ENCODE measurements at regions not wholly inside any gene's neighbourhood (a gene's known extent, or its start where the extent isn't known, plus 50 kb on each side); places are given as distances from the start of the nearest gene placed in this dataset.
A peak's percentile ranks its signal among the peaks of the same experiment; 100 is the strongest.
"Not testable (repeated sequence)": the region's sequence is repeated elsewhere in the genome, so short reads cannot be mapped to it uniquely, and the experiment has no call there.

- ATAC-seq (ENCODE audit: low FRiP score in 2 of 2) (no peak), DNase-seq (no peak)
- Histone ChIP-seq H3K4me1 (no peaks in the 10 kb centered on the region), H3K9me3 (no peaks in the 10 kb centered on the region), H3K27ac (no peak overlapping the region), H3K36me3 (no peaks in the 10 kb centered on the region), H3K4me3 (no peak overlapping the region), H3K27me3 (no peaks in the 10 kb centered on the region)
- no peak for TF ChIP-seq POLR2AphosphoS5 (IDR thresholded peaks at IDR 0.05)
- WGBS, 2 donors: 77 to 78% methylated on average over 7 of the region's 7 CpGs
These were observed 119.0 kb downstream of the FZD1 start for GRCh38 chr7:91383053-91383904.

DNA sequence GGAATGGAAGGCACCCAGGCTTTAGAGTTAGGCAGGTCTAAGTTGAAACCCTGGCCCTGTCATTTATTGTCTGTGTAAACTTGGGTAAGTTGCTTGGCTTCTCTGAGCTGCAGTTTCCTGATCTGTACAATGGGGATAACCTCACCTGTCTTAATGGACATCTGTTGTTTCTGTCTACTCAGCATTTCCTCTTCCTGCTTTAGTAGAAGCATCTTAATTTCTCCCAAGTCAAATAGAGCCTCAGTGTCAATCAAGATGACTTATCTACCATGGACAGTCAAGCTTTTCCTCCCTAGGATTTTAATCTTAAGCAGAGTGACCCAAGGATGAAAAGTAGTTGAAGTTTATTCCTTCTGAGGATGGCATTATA, 119.7 kb downstream of the FZD1 start:
- no peak overlapping the region for H3K27ac ChIP-seq
- DNase-seq (no peak), ATAC-seq (ENCODE audit: low FRiP score in 2 of 2) (no peak)
- no peak for TF ChIP-seq POLR2AphosphoS5 (IDR thresholded peaks at IDR 0.05)
- no peak for TF ChIP-seq EP300 (IDR thresholded peaks at IDR 0.05)
- no peaks in the 10 kb centered on the region for H3K4me1 ChIP-seq
- no peaks in the 10 kb centered on the region for H3K36me3 ChIP-seq
- H3K27me3 ChIP-seq: no peaks in the 10 kb centered on the region
- no peaks in the 10 kb centered on the region for H3K9me3 ChIP-seq
- no peak overlapping the region for H3K4me3 ChIP-seq

DNA sequence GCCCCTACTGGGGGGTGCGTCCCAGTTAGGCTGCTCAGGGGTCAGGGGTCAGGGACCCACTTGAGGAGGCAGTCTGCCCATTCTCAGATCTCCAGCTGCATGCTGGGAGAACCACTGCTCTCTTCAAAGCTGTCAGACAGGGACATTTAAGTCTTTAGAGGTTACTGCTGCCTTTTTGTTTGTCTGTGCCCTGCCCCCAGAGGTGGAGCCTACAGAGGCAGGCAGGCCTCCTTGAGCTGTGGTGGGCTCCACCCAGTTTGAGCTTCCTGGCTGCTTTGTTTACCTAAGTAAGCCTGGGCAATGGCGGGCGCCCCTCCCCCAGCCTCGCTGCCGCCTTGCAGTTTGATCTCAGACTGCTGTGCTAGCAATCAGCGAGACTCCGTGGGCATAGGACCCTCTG, 130.5 kb downstream of the FZD1 start:
- H3K36me3 ChIP-seq; H3K27ac ChIP-seq; H3K9me3 ChIP-seq; H3K27me3 ChIP-seq; DNase-seq; H3K4me3 ChIP-seq; H3K4me1 ChIP-seq; ATAC-seq (ENCODE audit: low FRiP score in 2 of 2): not testable (repeated sequence)
- 66 to 86% methylated on average over 4 of the region's 7 CpGs for WGBS, 2 donors

DNA sequence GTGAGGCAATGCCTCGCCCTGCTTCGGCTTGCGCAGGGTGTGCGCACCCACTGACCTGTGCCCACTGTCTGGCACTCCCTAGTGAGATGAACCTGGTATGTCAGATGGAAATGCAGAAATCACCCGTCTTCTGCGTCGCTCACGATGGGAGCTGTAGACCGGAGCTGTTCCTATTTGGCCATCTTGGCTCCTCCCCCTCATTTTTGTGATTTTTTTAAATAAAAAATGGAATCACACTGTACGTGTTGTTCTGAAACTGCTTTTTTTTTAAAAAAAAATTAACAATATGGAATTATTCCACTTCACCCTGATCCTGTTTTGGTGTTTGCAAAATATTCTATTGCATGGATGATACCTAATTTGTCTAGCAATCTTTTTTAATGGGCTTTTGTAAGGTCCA, 131.1 kb downstream of the FZD1 start:
- 94 to 97% methylated on average over 10 of the region's 10 CpGs for WGBS, 2 donors
- DNase-seq: peak in 1 of 2 donors; percentile 45

GRCh38 chr7:91397096-91397495, 132.9 kb downstream of the FZD1 start:
- no peaks in the 10 kb centered on the region for H3K36me3 ChIP-seq
- H3K4me3 ChIP-seq: no peak overlapping the region
- no peaks in the 10 kb centered on the region for H3K4me1 ChIP-seq
- H3K9me3 ChIP-seq: no peaks in the 10 kb centered on the region
- TF ChIP-seq POLR2A (IDR thresholded peaks at IDR 0.05): no peak
- no peak for TF ChIP-seq CTCF (IDR thresholded peaks at IDR 0.05)
- TF ChIP-seq EP300 (IDR thresholded peaks at IDR 0.05): no peak
- no peak for TF ChIP-seq POLR2AphosphoS5 (IDR thresholded peaks at IDR 0.05)
- H3K27me3 ChIP-seq: no peaks in the 10 kb centered on the region
- DNase-seq (no peak), ATAC-seq (ENCODE audit: low FRiP score in 2 of 2) (no peak)
- 85 to 89% methylated on average over 2 of the region's 2 CpGs for WGBS, 2 donors
- H3K27ac ChIP-seq: no peak overlapping the region

More for the DNA sequence above, 131.1 kb downstream of the FZD1 start:
- H3K9me3 ChIP-seq; H3K36me3 ChIP-seq; ATAC-seq (ENCODE audit: low FRiP score in 2 of 2); H3K27me3 ChIP-seq; H3K27ac ChIP-seq; H3K4me1 ChIP-seq; H3K4me3 ChIP-seq: not testable (repeated sequence)

DNA sequence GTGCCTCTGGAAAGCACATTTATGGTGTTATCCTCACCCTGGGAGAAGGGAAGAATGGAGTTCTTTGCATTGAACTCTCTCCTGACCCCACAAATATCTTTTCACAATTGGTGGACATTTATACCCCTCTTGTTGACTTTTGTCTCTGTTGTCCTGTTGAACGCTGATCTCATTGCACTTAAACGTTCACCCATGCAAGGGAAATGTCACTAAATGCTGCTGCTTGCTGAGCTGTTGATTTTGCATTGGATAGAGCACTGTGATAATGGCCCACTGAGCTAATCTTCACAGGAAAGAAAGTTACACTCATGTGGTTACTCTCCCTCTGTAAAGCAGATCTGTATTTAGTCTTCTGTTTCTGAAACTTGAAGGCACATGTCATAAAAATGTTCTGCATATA, 133.4 kb downstream of the FZD1 start:
- 57 to 66% methylated on average over 2 of the region's 2 CpGs for WGBS, 2 donors
- H3K4me3 ChIP-seq: no peak overlapping the region
- H3K27ac ChIP-seq: no peak overlapping the region
- no peaks in the 10 kb centered on the region for H3K9me3 ChIP-seq
- TF ChIP-seq POLR2A (IDR thresholded peaks at IDR 0.05) (no peak), CTCF (IDR thresholded peaks at IDR 0.05) (no peak), POLR2AphosphoS5 (IDR thresholded peaks at IDR 0.05) (no peak), EP300 (IDR thresholded peaks at IDR 0.05) (no peak)
- DNase-seq: no peak
- H3K36me3 ChIP-seq: no peaks in the 10 kb centered on the region
- H3K27me3 ChIP-seq: no peaks in the 10 kb centered on the region
- no peak for ATAC-seq (ENCODE audit: low FRiP score in 2 of 2)
- no peaks in the 10 kb centered on the region for H3K4me1 ChIP-seq

GRCh38 chr7:91398341-91398740, 134.1 kb downstream of the FZD1 start:
- no peak overlapping the region for H3K4me3 ChIP-seq
- 85 to 87% methylated on average over 2 of the region's 2 CpGs for WGBS, 2 donors
- no peak overlapping the region for H3K27ac ChIP-seq
- no peaks in the 10 kb centered on the region for H3K36me3 ChIP-seq
- no peaks in the 10 kb centered on the region for H3K9me3 ChIP-seq
- ATAC-seq (ENCODE audit: low FRiP score in 2 of 2) (no peak), DNase-seq (no peak)
- H3K27me3 ChIP-seq: no peaks in the 10 kb centered on the region
- TF ChIP-seq EP300 (IDR thresholded peaks at IDR 0.05): no peak
- TF ChIP-seq CTCF (IDR thresholded peaks at IDR 0.05): no peak
- TF ChIP-seq POLR2AphosphoS5 (IDR thresholded peaks at IDR 0.05): no peak
- TF ChIP-seq POLR2A (IDR thresholded peaks at IDR 0.05): no peak
- H3K4me1 ChIP-seq: no peaks in the 10 kb centered on the region
